K562 (cell line): ENCODE measurements at regions not wholly inside any gene's neighbourhood (a gene's known extent, or its start where the extent isn't known, plus 50 kb on each side); places are given as distances from the start of the nearest gene placed in this dataset.

Source experiments
- CXXC5 ChIP-seq: fragments of 250-450 bp; sonication (Bioruptor Pico); IDR thresholded peaks from 2 replicates; pipeline ENCODE4 v1.8.0; 2022; ENCODE audit warnings: inconsistent platforms, mild to moderate bottlenecking, moderate library complexity
- POLR2A ChIP-seq: fragments of 450-650 bp; conservative IDR thresholded peaks from 2 replicates; pipeline ENCODE4 v1.6.1; 2016

DNA sequence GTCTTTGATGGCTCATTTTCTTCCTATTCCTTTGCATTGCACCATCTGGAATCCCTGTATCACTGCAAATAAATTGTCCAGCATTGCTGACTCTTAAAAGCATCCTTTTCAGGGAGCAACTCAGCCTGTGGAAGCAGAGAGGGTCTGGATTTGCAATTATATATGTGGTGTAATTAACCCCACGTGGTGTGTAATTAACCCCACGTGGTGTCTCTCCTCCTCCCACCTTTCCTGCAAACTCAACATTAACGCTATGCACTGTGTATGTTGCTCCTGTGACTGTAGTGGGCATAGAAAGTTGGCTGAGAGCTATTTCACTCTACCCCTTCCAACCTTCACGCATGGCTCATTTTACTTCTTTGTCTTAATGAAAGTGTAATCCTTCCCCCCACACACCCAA is 689.0 kb upstream of the COBL start:
- no peak for TF ChIP-seq CXXC5 (CRISPR knock-in tag)
- no peak for TF ChIP-seq POLR2A
